Activated CD8-positive, alpha-beta T cell treated with anti-CD3 and anti-CD28 coated beads, Interleukin-2, amount 10 ng/mL, durations not matched to agents 7 days and 5 days (primary cell): ENCODE measurements at regions not wholly inside any gene's neighbourhood (a gene's known extent, or its start where the extent isn't known, plus 50 kb on each side); places are given as distances from the start of the nearest gene placed in this dataset.

Source experiments
- ATAC-seq: fragments of 150-1000 bp; cut with Tn5 transposase; one replicate; pipeline ENCODE4 v1.10.0; 2021; ENCODE audit warnings: moderate library complexity
- CTCF ChIA-PET: fragments of 350-600 bp; sonication (Branson Sonifier 250); formaldehyde crosslinking; loops from one replicate; lab custom pipeline; 2021; ENCODE audit warnings: antibody characterized with exemption; lab: Charles Lee
- POLR2A ChIA-PET: fragments of 350-600 bp; sonication (Branson Sonifier 250); formaldehyde crosslinking; loops from one replicate; lab custom pipeline; 2021; ENCODE audit warnings: antibody characterized with exemption; lab: Charles Lee
- DNase-seq: peaks from one replicate; pipeline ENCODE4 v3.0.0-alpha.2; 2020
- H3K27ac Mint-ChIP-seq: one replicate; pipeline ENCODE4 v1.8.0; 2021; ENCODE audit warnings: mild to moderate bottlenecking, mixed read lengths
- H3K27me3 Mint-ChIP-seq: one replicate; pipeline ENCODE4 v1.8.0; 2021; ENCODE audit warnings: low read depth, mixed read lengths
- H3K36me3 Mint-ChIP-seq: one replicate; pipeline ENCODE4 v1.8.0; 2021; ENCODE audit warnings: low read depth, mixed read lengths
- H3K4me1 Mint-ChIP-seq: one replicate; pipeline ENCODE4 v1.8.0; 2021; ENCODE audit warnings: low read depth, mixed read lengths
- H3K4me3 Mint-ChIP-seq: one replicate; pipeline ENCODE4 v1.8.0; 2021; ENCODE audit warnings: mild to moderate bottlenecking, mixed read lengths
- H3K9me3 Mint-ChIP-seq: one replicate; pipeline ENCODE4 v1.8.0; 2022; ENCODE audit warnings: mixed read lengths; ENCODE audit not compliant: insufficient read depth

DNA sequence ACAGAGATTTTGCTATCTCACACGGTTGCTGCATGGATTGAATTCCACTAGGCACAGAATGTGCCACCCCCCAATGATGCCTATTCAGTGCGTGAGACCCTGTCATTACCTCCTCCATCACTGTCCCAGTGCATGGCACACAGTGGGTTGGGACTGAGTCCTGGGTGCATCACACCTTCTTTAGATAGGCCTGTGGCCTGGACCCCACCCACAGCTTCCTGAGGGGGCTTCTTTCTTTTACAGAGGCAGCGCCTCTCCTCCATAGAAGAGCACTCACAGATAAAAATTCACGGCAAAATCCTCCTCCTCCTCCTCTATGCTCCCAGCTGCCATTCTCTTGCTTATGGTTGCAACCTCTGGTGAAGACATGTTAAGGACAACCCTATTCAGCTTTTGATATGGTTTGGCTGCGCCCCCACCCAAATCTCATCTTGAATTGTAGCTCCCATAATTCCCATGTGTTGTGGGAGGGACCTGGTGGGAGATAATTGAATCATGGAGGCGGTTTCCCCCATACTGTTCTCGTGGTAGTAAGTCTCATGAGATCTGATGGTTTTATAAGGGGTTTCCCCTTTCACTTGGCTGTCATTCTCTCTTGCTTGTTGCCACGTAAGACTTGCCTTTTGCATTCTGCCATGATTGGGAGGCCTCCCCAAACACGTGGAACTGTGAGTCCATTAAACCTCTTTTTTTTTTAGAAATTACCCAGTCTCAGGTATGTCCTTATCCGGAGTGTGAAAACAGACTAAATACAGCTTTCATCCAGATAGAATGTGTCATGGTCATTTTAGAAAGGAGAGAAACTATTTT is 147.6 kb downstream of the KLF13 start:
- Mint-ChIP-seq H3K4me1 (peaks cover 42% of the 10 kb centered on the region), H3K4me3 (no peak overlapping the region), H3K9me3 (no peaks in the 10 kb centered on the region), H3K27me3 (no peaks in the 10 kb centered on the region), H3K27ac (peak overlapping the region; percentile 89), H3K36me3 (peaks cover 30% of the 10 kb centered on the region)
- DNase-seq = peak; percentile 34
- CTCF ChIA-PET = interaction anchor here (1.1 to 11.3 kb wide), 8 partner anchors 8 to 108 kb away, joined by 3 to 104 read pairs (median 12); no protein-coding TSS in a partner anchor
- ATAC-seq = no peak
- POLR2A ChIA-PET = interaction anchor here (0.6 to 4.6 kb wide), 6 partner anchors 9 to 216 kb away, joined by 3 to 30 read pairs (median 7); partner anchors contain the start of gene KLF13

GRCh38 chr15:31476236-31476810 is 149.7 kb downstream of the KLF13 start:
- DNase-seq (no peak), ATAC-seq (no peak)
- H3K4me1 Mint-ChIP-seq = peaks cover 51% of the 10 kb centered on the region
- H3K9me3 Mint-ChIP-seq = no peaks in the 10 kb centered on the region
- ChIA-PET POLR2A (interaction anchor here (4.6 kb wide), 1 partner anchor 41 kb away, joined by 30 read pairs; no protein-coding TSS in a partner anchor), CTCF (interaction anchor here (9.8 to 11.3 kb wide), 2 partner anchors 13 to 39 kb away, joined by 95 to 104 read pairs; no protein-coding TSS in a partner anchor)
- H3K4me3 Mint-ChIP-seq = no peak overlapping the region
- peak overlapping the region; percentile 68 for H3K27ac Mint-ChIP-seq
- H3K36me3 Mint-ChIP-seq = peaks cover 41% of the 10 kb centered on the region
- H3K27me3 Mint-ChIP-seq = no peaks in the 10 kb centered on the region

- POLR2A ChIA-PET = no interaction called here
- no peak for ATAC-seq
Measured at GRCh38 chr15:31476866-31477265, 150.2 kb downstream of the KLF13 start.

GRCh38 chr15:31477301-31477700 is 150.7 kb downstream of the KLF13 start:
- H3K27ac Mint-ChIP-seq = no peak overlapping the region
- no peaks in the 10 kb centered on the region for H3K27me3 Mint-ChIP-seq
- H3K4me1 Mint-ChIP-seq = peaks cover 52% of the 10 kb centered on the region
- CTCF ChIA-PET = interaction anchor here (9.8 to 11.3 kb wide), 2 partner anchors 12 to 40 kb away, joined by 95 to 104 read pairs; no protein-coding TSS in a partner anchor
- POLR2A ChIA-PET = no interaction called here
- no peaks in the 10 kb centered on the region for H3K9me3 Mint-ChIP-seq
- H3K4me3 Mint-ChIP-seq = no peak overlapping the region
- no peak for ATAC-seq
- peaks cover 46% of the 10 kb centered on the region for H3K36me3 Mint-ChIP-seq
- DNase-seq = no peak

More at GRCh38 chr15:31476866-31477265, 150.2 kb downstream of the KLF13 start:
- Mint-ChIP-seq H3K4me1 (peaks cover 52% of the 10 kb centered on the region), H3K4me3 (no peak overlapping the region), H3K27me3 (no peaks in the 10 kb centered on the region), H3K36me3 (peaks cover 44% of the 10 kb centered on the region), H3K9me3 (no peaks in the 10 kb centered on the region), H3K27ac (no peak overlapping the region)
- no peak for DNase-seq
- CTCF ChIA-PET = interaction anchor here (9.8 to 11.3 kb wide), 2 partner anchors 12 to 40 kb away, joined by 95 to 104 read pairs; no protein-coding TSS in a partner anchor

GRCh38 chr15:31477851-31478701 is 151.4 kb downstream of the KLF13 start:
- Mint-ChIP-seq H3K36me3 (peaks cover 52% of the 10 kb centered on the region), H3K9me3 (no peaks in the 10 kb centered on the region), H3K27me3 (no peaks in the 10 kb centered on the region), H3K4me3 (no peak overlapping the region), H3K27ac (no peak overlapping the region), H3K4me1 (peaks cover 52% of the 10 kb centered on the region)
- POLR2A ChIA-PET = interaction anchor here (2.3 kb wide), 1 partner anchor 43 kb away, joined by 7 read pairs; no protein-coding TSS in a partner anchor
- CTCF ChIA-PET = interaction anchor here (1.5 to 11.3 kb wide), 3 partner anchors 11 to 112 kb away, joined by 3 to 104 read pairs (median 95); no protein-coding TSS in a partner anchor
- ATAC-seq = no peak
- no peak for DNase-seq

GRCh38 chr15:31478702-31479221 is 152.1 kb downstream of the KLF13 start:
- Mint-ChIP-seq H3K4me3 (no peak overlapping the region), H3K27ac (no peak overlapping the region), H3K4me1 (peaks cover 45% of the 10 kb centered on the region), H3K9me3 (no peaks in the 10 kb centered on the region), H3K36me3 (peaks cover 52% of the 10 kb centered on the region), H3K27me3 (no peaks in the 10 kb centered on the region)
- ChIA-PET POLR2A (interaction anchor here (2.3 kb wide), 1 partner anchor 43 kb away, joined by 7 read pairs; no protein-coding TSS in a partner anchor), CTCF (interaction anchor here (1.5 to 11.3 kb wide), 3 partner anchors 10 to 113 kb away, joined by 3 to 104 read pairs (median 95); no protein-coding TSS in a partner anchor)
- DNase-seq = no peak
- ATAC-seq = no peak

DNA sequence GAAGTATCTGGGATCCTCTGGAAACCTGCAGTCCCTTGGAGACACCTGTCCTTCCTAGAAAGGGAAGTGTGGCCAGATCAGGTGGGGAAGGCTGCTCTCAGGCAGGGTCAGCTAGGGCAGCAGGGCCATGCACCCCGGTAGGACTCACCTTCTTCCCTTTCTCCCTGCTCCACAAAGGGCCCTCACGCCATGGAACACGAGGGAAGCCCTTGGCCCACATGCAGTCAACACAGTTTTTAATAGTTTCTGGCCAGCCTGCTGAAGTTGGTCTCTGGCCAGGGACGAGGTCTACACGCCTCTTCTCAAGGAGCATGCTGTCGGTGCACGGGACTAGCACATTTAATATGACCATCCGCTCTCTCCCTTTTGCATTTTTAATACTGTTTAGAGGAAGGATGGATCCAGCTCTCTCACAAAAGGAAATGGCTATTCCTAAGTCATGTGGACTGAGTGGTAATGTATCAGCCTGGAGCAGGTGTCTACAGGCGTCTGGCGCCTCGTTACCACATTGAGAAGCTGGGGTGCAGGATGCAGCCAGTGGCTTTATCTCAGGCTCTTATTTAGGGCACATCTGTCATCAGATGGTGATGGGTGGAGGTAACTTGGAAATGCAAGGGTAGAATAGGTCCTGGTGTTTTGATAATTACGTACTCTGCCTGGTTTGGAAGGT is 153.9 kb downstream of the KLF13 start:
- DNase-seq = no peak
- no peaks in the 10 kb centered on the region for H3K9me3 Mint-ChIP-seq
- H3K27ac Mint-ChIP-seq = no peak overlapping the region
- H3K27me3 Mint-ChIP-seq = no peaks in the 10 kb centered on the region
- ATAC-seq = no peak
- no peak overlapping the region for H3K4me3 Mint-ChIP-seq
- peaks cover 52% of the 10 kb centered on the region for H3K36me3 Mint-ChIP-seq
- CTCF ChIA-PET = interaction anchor here (1.1 to 11.3 kb wide), 7 partner anchors 8 to 280 kb away, joined by 3 to 104 read pairs (median 4); no protein-coding TSS in a partner anchor
- peaks cover 45% of the 10 kb centered on the region for H3K4me1 Mint-ChIP-seq
- POLR2A ChIA-PET = interaction anchor here (1.8 kb wide), 1 partner anchor 46 kb away, joined by 6 read pairs; no protein-coding TSS in a partner anchor

GRCh38 chr15:31481142-31481541 is 154.5 kb downstream of the KLF13 start:
- H3K36me3 Mint-ChIP-seq = peaks cover 52% of the 10 kb centered on the region
- no peak overlapping the region for H3K27ac Mint-ChIP-seq
- ChIA-PET CTCF (interaction anchor here (0.9 to 4.6 kb wide), 7 partner anchors 9 to 279 kb away, joined by 3 to 22 read pairs (median 4); no protein-coding TSS in a partner anchor), POLR2A (interaction anchor here (0.7 to 1.8 kb wide), 4 partner anchors 44 to 155 kb away, joined by 3 to 6 read pairs (median 4); no protein-coding TSS in a partner anchor)
- ATAC-seq (no peak), DNase-seq (no peak)
- no peaks in the 10 kb centered on the region for H3K27me3 Mint-ChIP-seq
- peak overlapping the region; percentile 36 for H3K4me3 Mint-ChIP-seq
- no peaks in the 10 kb centered on the region for H3K9me3 Mint-ChIP-seq
- peaks cover 47% of the 10 kb centered on the region for H3K4me1 Mint-ChIP-seq

DNA sequence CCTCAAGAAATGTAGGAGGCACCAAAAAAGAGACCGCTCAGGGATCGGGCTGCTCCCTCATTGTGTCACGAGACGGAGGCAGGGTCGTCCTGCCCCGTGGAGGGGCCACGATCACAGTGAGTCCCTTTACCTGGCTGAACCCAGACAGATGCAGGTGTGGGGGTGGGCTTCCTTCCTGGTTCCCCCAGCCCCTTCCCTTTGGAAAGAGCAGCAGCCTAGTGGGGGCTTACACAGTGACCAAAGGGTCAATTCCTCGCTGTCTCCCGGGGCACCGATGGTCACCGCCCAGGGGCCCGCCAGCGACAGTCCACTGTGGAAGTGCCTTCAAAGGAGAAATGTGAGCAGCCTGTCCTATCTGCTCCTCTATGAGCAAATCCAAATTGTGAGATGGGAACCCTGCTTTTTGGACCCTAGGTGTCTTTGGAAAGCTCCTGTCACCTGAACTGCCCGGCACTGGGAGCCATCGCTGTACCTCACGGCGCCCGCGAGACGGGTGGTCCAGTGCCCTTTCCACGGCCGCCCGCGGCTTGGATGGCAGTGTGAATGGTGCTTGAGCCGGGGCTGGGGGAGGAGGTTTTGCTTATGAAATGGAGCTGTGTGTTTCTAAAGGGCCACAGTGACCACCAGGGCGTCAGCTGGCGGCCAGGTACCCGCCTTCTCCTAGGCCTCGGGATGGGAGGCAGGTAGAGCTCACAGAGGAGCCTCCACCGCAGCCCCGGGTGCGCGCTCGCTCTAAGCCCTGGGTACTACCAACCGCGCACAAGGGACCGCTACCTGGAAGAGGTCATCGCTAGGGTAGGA is 155.7 kb downstream of the KLF13 start:
- Mint-ChIP-seq H3K4me3 (peak overlapping the region; percentile 93), H3K27ac (peak overlapping the region; percentile 94), H3K4me1 (peaks cover 57% of the 10 kb centered on the region), H3K36me3 (peaks cover 52% of the 10 kb centered on the region), H3K27me3 (no peaks in the 10 kb centered on the region), H3K9me3 (no peaks in the 10 kb centered on the region)
- ChIA-PET CTCF (interaction anchor here (0.7 to 4.6 kb wide), 16 partner anchors 10 to 281 kb away, joined by 3 to 22 read pairs (median 3); no protein-coding TSS in a partner anchor), POLR2A (interaction anchor here (0.6 to 2.7 kb wide), 14 partner anchors 8 to 218 kb away, joined by 3 to 14 read pairs (median 4); no protein-coding TSS in a partner anchor)
- DNase-seq = no peak
- no peak for ATAC-seq
